K562 (cell line): ENCODE measurements at regions not wholly inside any gene's neighbourhood (a gene's known extent, or its start where the extent isn't known, plus 50 kb on each side); places are given as distances from the start of the nearest gene placed in this dataset.

Experiments
- ATAC-seq: fragments of 200-7000 bp; cut with Tn5 transposase; 3 replicates; pipeline ENCODE4 v1.9.1; 2020; ENCODE audit warnings: moderate library complexity
- BruUV-seq: library from RNA; stranded (reverse); fragments of 400-500 nt; replicated peaks from 2 replicates; lab custom pipeline; 2021; lab: Mats Ljungman, UMichigan
- CTCF ChIA-PET: fragments of 300-600 bp; formaldehyde crosslinking; extraction: SDS; loops from one replicate; lab custom pipeline; 2021; ENCODE audit warnings: low intra/inter-chr PET ratio; lab: Yijun Ruan, JAX
- POLR2A ChIA-PET: fragments of 300-600, 350-650 bp; sonication (Branson Sonifier 250); formaldehyde crosslinking; extraction: SDS; loops from one replicate; lab custom pipeline; 2021; ENCODE audit warnings: antibody characterized with exemption, inconsistent platforms; lab: Yijun Ruan, JAX
- DNase-seq, 4 experiments: peaks; one replicate each; pipeline versions ENCODE4 v3.0.0 to v3.0.0-alpha.2; 2011 to 2018; ENCODE audit warnings: low spot score in 3 of 4, mixed read lengths in 3 of 4; ENCODE audit errors: extremely low read depth in 1 of 4
- FAIRE-seq: peaks from 2 replicates; lab custom pipeline; 2011; peaks lifted over from hg19 to GRCh38; lab: Jason Lieb, UNC
- H2AFZ ChIP-seq: 2 replicates; pipeline ENCODE4 v1.6.0; 2011; ENCODE audit warnings: low read depth, low read length, control low read depth, inconsistent platforms
- H3K27ac ChIP-seq: fragments of 200-600 bp; 3 replicates; pipeline ENCODE4 v1.8.0; 2011; ENCODE audit warnings: low read depth, mild to moderate bottlenecking, control low read depth, inconsistent platforms, low read length, moderate library complexity, mixed read lengths; ENCODE audit errors: extremely low read depth
- H3K27me3 ChIP-seq, 2 experiments: fragments of 300-600 bp in 1 of 2; 2 replicates in 1 of 2; 3 replicates in 1 of 2; pipeline versions ENCODE4 v1.6.0 to v1.8.0; 2011; ENCODE audit warnings: inconsistent platforms in 2 of 2, low read length in 2 of 2, mild to moderate bottlenecking in 1 of 2, mixed read lengths in 1 of 2, moderate library complexity in 1 of 2; ENCODE audit not compliant: control insufficient read depth in 2 of 2, insufficient read depth in 2 of 2
- H3K36me3 ChIP-seq: fragments of 300-600 bp; 3 replicates; pipeline ENCODE4 v1.8.0; 2011; ENCODE audit warnings: mild to moderate bottlenecking, low read length, inconsistent platforms; ENCODE audit not compliant: control insufficient read depth, insufficient read depth
- H3K4me1 ChIP-seq, 2 experiments: fragments of 200-600 bp in 1 of 2; replicated peaks in 1 of 2; 2 replicates in 1 of 2; 3 replicates in 1 of 2; pipeline versions ENCODE4 v1.5.1 to v1.8.0; 2011; ENCODE audit warnings: inconsistent platforms in 2 of 2, low read length in 2 of 2, mild to moderate bottlenecking in 1 of 2, mixed read lengths in 1 of 2, moderate library complexity in 1 of 2; ENCODE audit not compliant: control insufficient read depth in 2 of 2, insufficient read depth in 2 of 2
- H3K4me2 ChIP-seq: 2 replicates; pipeline ENCODE4 v1.6.1; 2011; ENCODE audit warnings: low read length, control low read depth, inconsistent platforms, mixed read lengths; ENCODE audit not compliant: insufficient read depth
- H3K4me3 ChIP-seq: fragments of 200-600 bp; sonication (generic), shearing (Covaris generic); 2 replicates; pipeline ENCODE4 v1.5.1; 2016; ENCODE audit warnings: control low read depth, inconsistent platforms
- H3K79me2 ChIP-seq: fragments of 200-600 bp; 3 replicates; pipeline ENCODE4 v1.8.0; 2011; ENCODE audit warnings: low read length, inconsistent platforms; ENCODE audit not compliant: control insufficient read depth, insufficient read depth
- H3K9ac ChIP-seq, 2 experiments: 2 replicates each; pipeline versions ENCODE4 v1.6.0 to v1.6.1; 2011; ENCODE audit warnings: low read depth in 2 of 2, low read length in 2 of 2, control low read depth in 1 of 2, inconsistent platforms in 1 of 2, mild to moderate bottlenecking in 1 of 2, mixed read lengths in 1 of 2; ENCODE audit not compliant: insufficient read depth in 1 of 2
- H3K9me1 ChIP-seq: one replicate; pipeline ENCODE4 v1.6.0; 2011; ENCODE audit warnings: inconsistent platforms, mild to moderate bottlenecking, low read length, moderate library complexity; ENCODE audit not compliant: control insufficient read depth, insufficient read depth
- H3K9me3 ChIP-seq: replicated peaks from 2 replicates; pipeline ENCODE4 v1.5.1; 2011; ENCODE audit warnings: low read depth, low read length, inconsistent platforms; ENCODE audit not compliant: control insufficient read depth, insufficient read depth
- H4K20me1 ChIP-seq: replicated peaks from 2 replicates; pipeline ENCODE4 v1.6.1; 2011; ENCODE audit warnings: low read length, inconsistent platforms, mixed read lengths; ENCODE audit not compliant: control insufficient read depth, insufficient read depth
- ADNP ChIP-seq: fragments of 200-800 bp; sonication (Bioruptor generic); IDR thresholded peaks from 2 replicates; pipeline ENCODE4 v1.6.1; 2016; ENCODE audit warnings: missing genetic modification characterization, missing compliant biosample characterization
- ATF7 ChIP-seq: fragments of 450-650 bp; IDR thresholded peaks from 2 replicates; pipeline ENCODE4 v1.7.1; 2014; ENCODE audit warnings: mild to moderate bottlenecking, moderate library complexity
- DACH1 ChIP-seq: fragments of 450-650 bp; IDR thresholded peaks from 2 replicates; pipeline ENCODE4 v1.6.1; 2018; ENCODE audit not compliant: partially characterized antibody
- KDM4B ChIP-seq, 2 experiments: fragments of 450-650 bp in 1 of 2; sonication (generic) in 1 of 2; IDR thresholded peaks; 2 replicates each; pipeline ENCODE4 v1.6.1; 2016 to 2017; ENCODE audit warnings: borderline replicate concordance in 2 of 2, antibody characterized with exemption in 1 of 2, low read depth in 1 of 2, mild to moderate bottlenecking in 1 of 2
- ZBTB8A ChIP-seq: fragments of 450-650 bp; IDR thresholded peaks from 2 replicates; pipeline ENCODE4 v1.6.1; 2018; ENCODE audit warnings: mild to moderate bottlenecking, moderate library complexity; ENCODE audit not compliant: partially characterized antibody
- ZNF507 ChIP-seq: conservative IDR thresholded peaks from 2 replicates; pipeline ENCODE4 v1.6.1; 2017; ENCODE audit warnings: missing genetic modification characterization, missing compliant biosample characterization
- ZNF57 ChIP-seq: fragments of 450-650 bp; formaldehyde crosslinking; IDR thresholded peaks from 2 replicates; pipeline ENCODE4 v1.4.0; 2020; ENCODE audit warnings: mild to moderate bottlenecking, moderate library complexity
- WGBS: fragments of 100-300 bp; shearing (Covaris generic); methylation state at CpG from one replicate; pipeline ENCODE4 v1.1.6; 2016; ENCODE audit warnings: low coverage, mixed read lengths; ENCODE audit not compliant: insufficient coverage; ENCODE audit errors: missing lambda C conversion rate; 5-methylcytosine and 5-hydroxymethylcytosine counted together
- in situ Hi-C: fragments of 300-500 bp; cut with MboI; formaldehyde crosslinking; loops from 4 replicates; pipeline ENCODE4 v1.15.0; 2018; ENCODE audit warnings: inconsistent platforms, mixed read lengths
- intact Hi-C: fragments of 100-400 bp; cut with micrococcal nuclease; formaldehyde crosslinking; loops from 2 replicates; pipeline ENCODE4 v1.14.2; 2022

DNA sequence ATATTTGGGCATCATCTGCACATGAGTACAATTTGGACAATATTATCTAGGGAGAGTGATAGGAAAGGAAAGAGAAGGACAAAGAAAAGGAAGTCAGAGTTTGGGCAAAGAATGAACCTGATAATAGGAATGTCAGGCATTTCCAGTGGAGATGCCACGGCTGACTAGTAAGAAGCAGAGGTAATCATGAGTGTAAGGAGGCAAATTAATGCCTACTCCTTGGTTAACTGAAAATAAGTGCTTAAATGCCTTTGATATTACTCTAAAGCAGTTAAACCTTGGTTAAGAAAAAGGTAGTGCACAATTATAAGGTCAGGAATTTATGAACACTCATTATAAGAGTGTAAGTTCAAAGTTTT lies 99.2 kb upstream of the DDIT4L start:
- no peak for TF ChIP-seq ADNP (tag)
- TF ChIP-seq ATF7: no peak
- no peak for TF ChIP-seq ZNF507 (tag)
- TF ChIP-seq KDM4B (IDR thresholded peaks at IDR 0.05; ENCODE audit: borderline replicate concordance in 2 of 2, low read depth in 1 of 2): no peak
- no peak for TF ChIP-seq ZBTB8A
- no peak for TF ChIP-seq DACH1
- TF ChIP-seq ZNF57 (CRISPR knock-in tag): no peak
- TF ChIP-seq, all 486 proteins: peak for 0
- no peaks in the 10 kb centered on the region for H3K79me2 ChIP-seq
- WGBS: 0% methylated on average over 1 of the region's 1 CpG
- BruUV-seq: no TSS peak
- H3K4me3 ChIP-seq: no peak overlapping the region
- ChIA-PET CTCF (no interaction called here), POLR2A (no interaction called here)
- no peak overlapping the region for H3K9ac ChIP-seq
- H3K27ac ChIP-seq: no peak overlapping the region
- H3K36me3 ChIP-seq: no peaks in the 10 kb centered on the region
- no peaks in the 10 kb centered on the region for H3K9me3 ChIP-seq
- FAIRE-seq: no peak
- H4K20me1 ChIP-seq: no peaks in the 10 kb centered on the region
- H3K4me2 ChIP-seq: no peak overlapping the region
- no peak for ATAC-seq
- in situ Hi-C loops (no loop called here), intact Hi-C loops (no loop called here)
- H3K4me1 ChIP-seq: no peaks in the 10 kb centered on the region
- no peak for DNase-seq
- no peaks in the 10 kb centered on the region for H3K27me3 ChIP-seq
- H2AFZ ChIP-seq: no peak overlapping the region
- H3K9me1 ChIP-seq: no peaks in the 10 kb centered on the region
